IPS-15b (cell line): ENCODE measurements at regions not wholly inside any gene's neighbourhood (a gene's known extent, or its start where the extent isn't known, plus 50 kb on each side); places are given as distances from the start of the nearest gene placed in this dataset.
"Not testable (repeated sequence)": the region's sequence is repeated elsewhere in the genome, so short reads cannot be mapped to it uniquely, and the experiment has no call there.

Experiments
- H3K27me3 ChIP-seq: one replicate; pipeline ENCODE4 v1.6.1; 2013; ENCODE audit warnings: low read length; ENCODE audit not compliant: control insufficient read depth, insufficient read depth
- H3K36me3 ChIP-seq: one replicate; pipeline ENCODE4 v1.6.1; 2013; ENCODE audit warnings: low read length; ENCODE audit not compliant: control insufficient read depth, insufficient read depth
- H3K4me1 ChIP-seq: one replicate; pipeline ENCODE4 v1.6.1; 2013; ENCODE audit warnings: mild to moderate bottlenecking, low read length; ENCODE audit not compliant: control insufficient read depth, insufficient read depth
- H3K4me3 ChIP-seq: one replicate; pipeline ENCODE4 v1.5.1; 2013; ENCODE audit warnings: low read depth, low read length
- H3K9ac ChIP-seq: one replicate; pipeline ENCODE4 v1.6.1; 2013; ENCODE audit warnings: low read depth, mild to moderate bottlenecking, low read length
- H3K9me3 ChIP-seq: one replicate; pipeline ENCODE4 v1.6.1; 2013; ENCODE audit warnings: mild to moderate bottlenecking, low read length; ENCODE audit not compliant: control insufficient read depth, insufficient read depth

GRCh38 chr10:129057856-129058663 is 409.0 kb upstream of the MGMT start:
- H3K4me3 ChIP-seq, result no peak overlapping the region
- no peaks in the 10 kb centered on the region for H3K36me3 ChIP-seq
- H3K9me3 ChIP-seq, result no peaks in the 10 kb centered on the region
- peaks cover 3% of the 10 kb centered on the region for H3K4me1 ChIP-seq
- no peaks in the 10 kb centered on the region for H3K27me3 ChIP-seq
- no peak overlapping the region for H3K9ac ChIP-seq

GRCh38 chr10:129058664-129059155 is 408.3 kb upstream of the MGMT start:
- H3K9ac ChIP-seq, result no peak overlapping the region
- no peaks in the 10 kb centered on the region for H3K27me3 ChIP-seq
- H3K4me1 ChIP-seq, result peaks cover 3% of the 10 kb centered on the region
- H3K4me3 ChIP-seq, result no peak overlapping the region
- H3K9me3 ChIP-seq, result no peaks in the 10 kb centered on the region
- no peaks in the 10 kb centered on the region for H3K36me3 ChIP-seq

DNA sequence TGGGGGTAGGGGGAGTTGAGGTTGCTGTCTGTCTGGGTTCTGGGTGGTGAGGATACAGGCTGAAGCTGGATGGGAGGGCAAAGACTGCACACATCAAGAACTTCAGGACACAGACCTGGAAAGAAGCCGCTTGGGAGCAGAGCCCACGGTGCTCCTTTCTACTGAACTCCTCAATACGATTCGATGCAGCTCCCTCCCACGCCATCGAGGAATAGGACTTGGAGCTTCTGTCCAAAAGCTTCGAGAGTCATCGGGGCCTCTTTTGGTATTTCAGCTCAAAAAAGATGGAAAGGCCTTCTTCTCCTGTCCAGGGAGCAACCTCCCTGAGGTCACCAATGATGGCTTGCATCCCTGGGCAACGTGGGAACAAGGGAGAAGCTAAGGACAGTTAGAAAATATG is 407.1 kb upstream of the MGMT start:
- Histone ChIP-seq H3K27me3 (no peaks in the 10 kb centered on the region), H3K4me1 (peaks cover 3% of the 10 kb centered on the region), H3K4me3 (no peak overlapping the region), H3K36me3 (no peaks in the 10 kb centered on the region), H3K9ac (no peak overlapping the region), H3K9me3 (no peaks in the 10 kb centered on the region)

- H3K9me3 ChIP-seq, result no peaks in the 10 kb centered on the region
- H3K9ac ChIP-seq, result no peak overlapping the region
- H3K4me3 ChIP-seq, result no peak overlapping the region
- H3K36me3 ChIP-seq, result no peaks in the 10 kb centered on the region
- no peaks in the 10 kb centered on the region for H3K27me3 ChIP-seq
- H3K4me1 ChIP-seq, result peaks cover 3% of the 10 kb centered on the region
Observed at GRCh38 chr10:129063212-129063611, 403.8 kb upstream of the MGMT start.

DNA sequence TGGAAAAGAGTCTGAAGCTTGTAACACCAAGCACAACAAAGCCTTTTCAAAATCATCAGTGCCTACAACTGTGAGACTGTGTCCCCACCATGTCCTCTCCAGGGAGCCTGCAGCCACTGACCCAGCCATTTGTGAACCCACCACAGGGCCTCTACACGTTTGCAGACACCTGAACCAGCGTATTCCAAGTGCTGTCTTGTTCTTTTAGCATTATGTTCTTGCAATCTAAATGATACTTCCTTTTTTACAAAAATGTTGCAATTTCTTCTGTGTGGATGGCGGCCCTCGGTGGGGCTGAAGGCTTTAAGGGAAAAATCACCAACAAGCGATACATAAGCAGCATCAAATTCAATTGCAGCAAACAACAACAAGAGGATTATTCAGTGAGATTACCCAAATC is 403.2 kb upstream of the MGMT start:
- H3K9ac ChIP-seq, result no peak overlapping the region
- H3K4me1 ChIP-seq, result peaks cover 3% of the 10 kb centered on the region
- H3K36me3 ChIP-seq, result no peaks in the 10 kb centered on the region
- no peaks in the 10 kb centered on the region for H3K27me3 ChIP-seq
- H3K4me3 ChIP-seq, result no peak overlapping the region
- H3K9me3 ChIP-seq, result no peaks in the 10 kb centered on the region

GRCh38 chr10:129066529-129066928 is 400.5 kb upstream of the MGMT start:
- not testable (repeated sequence) for H3K9me3 ChIP-seq

GRCh38 chr10:129071411-129071810 is 395.6 kb upstream of the MGMT start:
- H3K36me3 ChIP-seq, H3K4me3 ChIP-seq, H3K9ac ChIP-seq, H3K4me1 ChIP-seq, H3K9me3 ChIP-seq, H3K27me3 ChIP-seq: not testable (repeated sequence)

More at GRCh38 chr10:129066529-129066928, 400.5 kb upstream of the MGMT start:
- not testable (repeated sequence) for H3K36me3 ChIP-seq, H3K4me3 ChIP-seq, H3K27me3 ChIP-seq, H3K4me1 ChIP-seq, H3K9ac ChIP-seq

DNA sequence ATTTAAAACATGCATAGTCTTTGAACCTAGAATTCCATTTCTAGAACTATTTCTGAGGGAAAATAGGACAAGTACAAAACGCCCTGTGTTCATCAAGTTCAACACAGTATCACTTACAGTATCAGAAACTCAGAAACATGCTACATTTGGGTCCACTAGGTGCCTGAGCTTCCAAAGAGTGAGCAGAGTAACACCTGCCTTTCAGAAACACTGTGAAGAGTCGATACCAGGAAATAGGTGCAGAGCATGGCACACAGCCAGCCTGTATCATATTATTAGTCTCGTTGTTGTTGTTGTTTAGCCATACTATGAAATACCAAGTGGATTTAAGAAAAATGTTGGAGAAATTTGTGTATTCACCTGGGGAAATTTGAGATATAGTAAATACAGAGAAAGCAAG is 392.1 kb upstream of the MGMT start:
- no peaks in the 10 kb centered on the region for H3K36me3 ChIP-seq

DNA sequence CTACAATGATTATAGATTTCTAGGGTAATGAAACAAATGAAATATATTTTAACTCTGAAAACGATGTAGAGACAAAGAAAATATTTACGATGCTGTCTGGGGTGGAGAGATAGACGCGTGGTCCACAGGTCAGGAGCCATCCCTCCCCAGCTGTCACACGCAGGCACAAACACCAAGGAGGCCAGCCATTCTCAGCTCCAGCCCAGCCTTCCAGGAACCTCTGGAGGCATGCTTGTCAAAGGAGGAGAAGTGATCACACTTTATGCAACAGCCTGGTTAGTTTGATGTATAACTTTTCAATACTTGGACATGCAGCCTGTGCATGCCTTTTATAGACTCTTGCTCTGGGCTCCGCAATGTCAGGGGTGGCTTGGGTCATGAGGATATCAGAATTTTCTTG is 391.5 kb upstream of the MGMT start:
- H3K36me3 ChIP-seq, result no peaks in the 10 kb centered on the region
- H3K27me3 ChIP-seq, result no peaks in the 10 kb centered on the region
- H3K9ac ChIP-seq, result no peak overlapping the region
- no peaks in the 10 kb centered on the region for H3K4me1 ChIP-seq
- no peak overlapping the region for H3K4me3 ChIP-seq
- no peaks in the 10 kb centered on the region for H3K9me3 ChIP-seq

More for the DNA sequence above, 392.1 kb upstream of the MGMT start:
- Histone ChIP-seq H3K4me3 (no peak overlapping the region), H3K4me1 (no peaks in the 10 kb centered on the region), H3K9ac (no peak overlapping the region), H3K9me3 (no peaks in the 10 kb centered on the region), H3K27me3 (no peaks in the 10 kb centered on the region)

GRCh38 chr10:129075927-129076326 is 391.1 kb upstream of the MGMT start:
- Histone ChIP-seq H3K4me1 (no peaks in the 10 kb centered on the region), H3K4me3 (no peak overlapping the region), H3K9ac (no peak overlapping the region)

DNA sequence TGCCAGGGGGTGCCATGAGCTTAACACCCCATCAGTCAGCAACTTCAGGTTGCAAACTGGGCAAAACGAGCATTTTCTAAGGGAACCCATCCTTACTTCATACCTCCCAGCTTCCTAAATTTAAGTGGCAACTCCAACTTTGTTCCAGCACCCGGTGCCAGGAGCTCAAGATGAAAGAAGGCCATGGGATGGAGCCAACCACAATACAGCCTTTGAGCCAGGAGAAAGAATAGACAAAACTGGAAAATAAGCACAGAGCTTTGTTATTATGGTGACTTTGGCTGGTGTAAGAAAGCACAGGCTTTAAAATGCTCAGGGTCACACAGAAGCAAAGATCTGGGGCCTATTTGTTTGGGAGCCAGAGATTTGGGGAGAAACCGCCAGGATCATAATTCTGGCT is 388.7 kb upstream of the MGMT start:
- Histone ChIP-seq H3K9ac (no peak overlapping the region), H3K4me3 (no peak overlapping the region), H3K4me1 (no peaks in the 10 kb centered on the region), H3K27me3 (no peaks in the 10 kb centered on the region), H3K36me3 (no peaks in the 10 kb centered on the region), H3K9me3 (no peaks in the 10 kb centered on the region)

More at GRCh38 chr10:129075927-129076326, 391.1 kb upstream of the MGMT start:
- Histone ChIP-seq H3K27me3 (no peaks in the 10 kb centered on the region), H3K9me3 (no peaks in the 10 kb centered on the region), H3K36me3 (no peaks in the 10 kb centered on the region)

GRCh38 chr10:129078746-129079145 is 388.3 kb upstream of the MGMT start:
- H3K27me3 ChIP-seq, result no peaks in the 10 kb centered on the region
- H3K9ac ChIP-seq, result no peak overlapping the region
- H3K4me3 ChIP-seq, result no peak overlapping the region
- no peaks in the 10 kb centered on the region for H3K4me1 ChIP-seq
- no peaks in the 10 kb centered on the region for H3K9me3 ChIP-seq
- no peaks in the 10 kb centered on the region for H3K36me3 ChIP-seq
